G401 (cell line): ENCODE measurements at regions not wholly inside any gene's neighbourhood (a gene's known extent, or its start where the extent isn't known, plus 50 kb on each side); places are given as distances from the start of the nearest gene placed in this dataset.
"Not testable (repeated sequence)": the region's sequence is repeated elsewhere in the genome, so short reads cannot be mapped to it uniquely, and the experiment has no call there.

Source experiments
- DNase-seq: peaks from one replicate; pipeline ENCODE4 v3.0.0-alpha.2; 2015; ENCODE audit warnings: low spot score
- in situ Hi-C: cut with HindIII; loops from 2 replicates; pipeline ENCODE4 v1.10.0; 2016; ENCODE audit warnings: low sequenced_read_pairs, mixed read lengths

DNA sequence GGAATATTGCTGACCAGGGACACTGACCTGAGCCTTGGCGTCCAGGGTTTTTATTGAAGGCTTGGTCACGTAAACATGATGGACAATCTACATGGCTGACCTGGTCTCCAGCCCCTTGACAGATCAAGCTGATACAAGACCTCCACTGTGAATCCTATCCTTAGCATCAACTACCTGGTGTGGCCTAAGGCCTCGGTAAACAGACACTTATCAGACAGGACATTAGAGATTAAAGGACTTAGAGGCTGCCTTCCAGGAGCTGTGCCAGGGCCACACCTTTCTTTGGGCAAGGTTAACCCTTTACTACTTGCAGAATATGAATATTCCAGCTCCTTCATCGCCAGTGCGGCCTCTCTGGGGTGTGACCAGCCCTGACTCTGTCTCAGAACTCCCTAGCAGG lies 104.9 kb upstream of the FOXA2 start:
- no peak for DNase-seq
- in situ Hi-C loops = no loop called here

DNA sequence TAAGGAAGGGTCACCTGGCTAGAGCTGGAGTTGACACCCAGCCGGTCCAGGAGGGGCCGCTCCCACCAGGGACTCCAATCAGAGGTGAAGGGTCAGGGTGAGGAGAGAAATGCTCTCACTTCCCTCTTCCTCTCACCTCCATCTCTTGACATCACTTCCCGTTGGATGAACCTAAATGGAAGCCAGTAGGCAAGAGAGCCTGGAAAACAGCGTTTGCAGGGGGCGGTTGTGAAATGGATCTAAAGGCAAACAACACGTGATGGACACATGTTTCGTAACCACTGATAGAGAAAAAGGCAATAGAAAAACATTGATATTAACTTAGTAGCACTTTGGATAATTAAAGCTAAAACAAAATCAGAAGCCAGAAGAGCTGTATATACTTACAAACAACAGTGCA lies 105.6 kb upstream of the FOXA2 start:
- no peak for DNase-seq
- in situ Hi-C loops = no loop called here

GRCh38 chr20:22690616-22691179 lies 106.3 kb upstream of the FOXA2 start:
- in situ Hi-C loops = no loop called here
- DNase-seq = no peak

DNA sequence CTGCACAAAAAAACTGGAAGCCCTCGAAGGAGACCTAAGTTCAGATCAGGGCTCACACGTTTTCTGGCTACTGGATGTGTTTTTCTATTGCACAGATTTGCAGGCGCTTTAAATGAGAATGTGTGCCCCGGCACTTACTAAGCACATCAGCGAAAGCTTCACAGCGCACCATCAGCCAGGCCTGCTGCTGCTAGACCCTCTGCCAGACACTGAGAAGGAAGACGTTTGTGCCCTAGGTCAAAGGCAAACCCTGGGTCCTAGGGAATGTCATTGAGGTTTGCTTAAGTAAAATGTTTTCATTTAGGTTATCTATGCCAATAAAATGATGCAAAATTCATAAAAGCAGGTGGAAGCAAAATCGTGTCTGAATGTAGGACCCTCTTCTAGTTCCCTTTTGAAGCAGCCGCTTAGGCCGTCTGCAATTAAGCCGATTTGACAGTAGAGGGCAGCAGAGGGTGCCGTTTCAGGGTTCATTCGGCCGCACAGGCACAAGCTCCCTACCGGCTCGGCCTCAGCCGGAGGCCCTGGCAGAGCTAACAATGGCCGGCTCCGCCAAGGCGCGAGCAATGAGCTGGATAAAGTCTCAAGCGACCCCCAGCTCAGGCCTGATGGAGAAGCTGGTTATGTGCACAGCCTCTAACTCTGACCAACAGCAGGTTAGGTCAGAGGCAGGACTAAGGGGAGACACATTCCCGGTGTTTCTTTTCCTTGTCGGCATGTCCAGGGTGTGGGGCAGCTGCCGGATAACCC lies 107.2 kb upstream of the FOXA2 start:
- peak; percentile 86 for DNase-seq
- in situ Hi-C loops = no loop called here

DNA sequence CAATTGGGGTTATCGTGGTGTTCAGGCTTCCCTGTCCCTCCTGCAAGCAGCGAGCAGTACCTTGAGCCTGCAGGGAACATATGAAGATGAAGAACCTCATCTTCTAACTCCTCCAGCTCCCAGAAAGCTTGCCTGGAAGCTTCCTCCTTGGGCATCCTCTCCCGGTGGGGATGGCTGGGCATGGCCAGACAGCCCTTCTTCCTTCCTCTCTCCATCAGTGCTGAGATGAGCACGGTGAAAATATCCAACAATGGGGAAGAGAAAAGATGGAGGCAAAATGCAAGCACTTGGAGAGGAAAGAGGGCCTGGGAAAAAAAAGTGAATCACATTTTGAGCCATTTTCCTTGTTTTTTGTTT lies 107.7 kb upstream of the FOXA2 start:
- in situ Hi-C loops = no loop called here
- DNase-seq = no peak

DNA sequence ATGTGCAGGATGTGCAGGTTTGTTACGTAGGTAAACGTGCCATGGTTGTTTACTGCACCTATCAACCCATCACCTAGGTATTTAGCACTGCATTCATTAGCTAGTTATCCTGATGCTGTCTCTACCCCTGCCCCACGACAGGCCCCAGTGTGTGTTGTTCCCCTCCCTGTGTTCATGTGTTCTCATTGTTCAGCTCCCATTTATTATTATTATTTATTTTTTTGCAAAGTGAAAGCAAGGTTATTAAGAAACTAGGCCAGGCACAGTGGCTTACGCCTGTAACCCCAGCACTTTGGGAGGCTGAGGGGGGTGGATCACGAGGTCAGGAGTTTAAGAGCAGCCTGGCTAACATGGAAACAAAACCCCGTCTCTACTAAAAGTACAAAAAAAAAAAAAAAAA lies 108.2 kb upstream of the FOXA2 start:
- DNase-seq, in situ Hi-C loops: not testable (repeated sequence)

DNA sequence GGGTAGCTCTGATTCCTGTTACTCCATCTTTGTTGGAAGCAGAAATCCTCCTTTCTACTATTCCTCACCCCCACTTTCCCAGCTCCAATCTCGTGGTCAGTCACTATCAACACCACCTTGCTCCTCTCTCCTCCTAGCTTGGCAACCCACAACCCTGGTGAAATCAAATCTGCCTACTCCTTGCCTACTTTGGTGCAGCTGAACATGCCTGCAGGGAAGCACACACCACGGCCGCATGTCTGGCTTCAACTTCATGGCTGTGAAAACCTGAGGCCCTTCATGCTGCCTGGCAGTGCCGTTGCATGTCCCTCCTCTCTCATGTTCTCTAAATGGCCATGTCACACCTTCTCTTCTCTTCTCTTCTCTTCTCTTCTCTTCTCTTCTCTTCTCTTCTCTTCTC lies 112.4 kb upstream of the FOXA2 start:
- DNase-seq = no peak
- in situ Hi-C loops = no loop called here

DNA sequence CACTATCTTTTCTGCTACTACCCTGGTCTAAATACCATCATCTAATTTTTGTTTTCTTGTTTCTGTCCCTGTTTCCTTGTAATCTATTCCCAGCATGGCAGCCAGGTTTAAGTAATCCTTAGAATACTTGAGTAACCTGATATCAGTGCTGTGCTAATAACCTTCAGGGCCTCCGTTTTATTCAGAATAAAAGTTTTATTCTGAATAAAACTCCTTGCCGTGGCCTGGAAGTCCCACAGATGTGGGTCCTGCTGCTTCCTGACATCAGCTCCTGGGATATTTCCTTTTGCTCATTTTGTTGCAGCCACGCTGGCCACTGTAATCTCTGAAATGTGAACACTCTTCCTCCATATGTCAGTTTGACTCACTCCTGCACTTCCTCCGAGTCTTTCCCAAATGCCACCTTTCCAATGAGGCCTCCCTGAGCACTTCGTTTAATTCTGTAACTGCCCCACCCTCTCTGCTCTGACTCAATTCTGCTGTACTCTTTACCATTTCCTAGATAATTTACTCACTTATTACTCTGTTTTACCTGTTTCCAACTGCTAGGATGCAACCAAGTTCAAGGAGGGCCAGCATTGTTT lies 114.0 kb upstream of the FOXA2 start:
- in situ Hi-C loops = no loop called here

DNA sequence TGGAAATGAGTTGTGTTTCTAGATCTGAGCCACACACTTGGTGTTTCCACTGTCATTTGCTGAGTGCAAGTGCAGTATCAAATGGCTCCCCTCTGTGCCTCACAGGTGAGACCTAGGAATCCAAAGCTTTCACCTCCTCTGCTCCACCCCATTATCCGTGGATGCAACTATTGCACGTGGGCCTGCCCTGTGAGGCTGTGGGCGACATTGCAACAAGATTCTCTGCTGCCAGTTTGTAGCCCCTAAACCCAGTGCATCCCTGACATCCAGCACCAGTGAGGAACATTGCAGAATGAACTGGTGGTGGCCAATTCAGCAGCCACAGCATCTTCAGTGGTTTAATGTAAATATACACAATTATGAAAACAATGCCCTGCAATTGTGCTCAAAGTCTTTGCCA lies 115.0 kb upstream of the FOXA2 start:
- DNase-seq = no peak
- in situ Hi-C loops = no loop called here

More for the DNA sequence above, 114.0 kb upstream of the FOXA2 start:
- DNase-seq = no peak

DNA sequence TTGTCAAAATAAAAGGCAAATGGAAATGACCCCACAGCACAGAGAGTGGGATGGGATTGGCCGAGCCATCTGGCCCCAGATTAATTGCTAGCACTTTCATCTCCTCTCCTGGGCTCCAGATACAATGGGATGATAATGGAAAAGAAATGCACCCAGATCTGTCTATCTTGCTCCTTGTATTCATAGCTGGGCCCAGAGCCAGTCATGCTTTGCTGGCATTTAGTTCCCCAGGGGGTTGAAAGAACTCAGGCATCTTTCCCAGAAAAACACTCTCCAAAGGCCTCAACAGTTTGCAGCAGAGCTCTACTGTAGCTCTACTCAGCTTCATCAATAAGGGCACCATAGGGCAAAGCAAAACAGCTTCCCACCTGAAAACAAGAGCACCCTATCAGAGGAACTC lies 116.0 kb upstream of the FOXA2 start:
- in situ Hi-C loops = no loop called here
- peak; percentile 46 for DNase-seq

GRCh38 chr20:22701679-22702308 lies 117.4 kb upstream of the FOXA2 start:
- DNase-seq = no peak
- in situ Hi-C loops = no loop called here

DNA sequence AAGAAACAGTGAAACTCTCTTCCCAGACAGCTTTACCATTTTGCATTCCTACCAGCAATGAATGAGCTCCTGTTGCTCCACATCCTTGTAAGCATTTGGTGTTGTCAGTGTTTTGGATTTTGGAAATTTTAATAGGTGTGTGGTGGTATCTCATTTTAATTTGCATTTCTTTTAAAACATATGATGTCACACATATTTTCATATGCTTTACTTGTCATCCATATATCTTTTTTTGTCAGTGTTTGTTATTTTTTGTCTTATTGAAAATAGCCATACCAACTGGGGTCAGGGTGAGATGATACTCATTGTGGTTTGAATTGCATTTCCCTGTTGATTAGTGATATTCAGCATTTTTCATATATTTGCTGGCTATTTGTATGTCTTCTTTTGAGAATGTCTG lies 119.5 kb upstream of the FOXA2 start:
- no peak for DNase-seq
- in situ Hi-C loops = no loop called here

DNA sequence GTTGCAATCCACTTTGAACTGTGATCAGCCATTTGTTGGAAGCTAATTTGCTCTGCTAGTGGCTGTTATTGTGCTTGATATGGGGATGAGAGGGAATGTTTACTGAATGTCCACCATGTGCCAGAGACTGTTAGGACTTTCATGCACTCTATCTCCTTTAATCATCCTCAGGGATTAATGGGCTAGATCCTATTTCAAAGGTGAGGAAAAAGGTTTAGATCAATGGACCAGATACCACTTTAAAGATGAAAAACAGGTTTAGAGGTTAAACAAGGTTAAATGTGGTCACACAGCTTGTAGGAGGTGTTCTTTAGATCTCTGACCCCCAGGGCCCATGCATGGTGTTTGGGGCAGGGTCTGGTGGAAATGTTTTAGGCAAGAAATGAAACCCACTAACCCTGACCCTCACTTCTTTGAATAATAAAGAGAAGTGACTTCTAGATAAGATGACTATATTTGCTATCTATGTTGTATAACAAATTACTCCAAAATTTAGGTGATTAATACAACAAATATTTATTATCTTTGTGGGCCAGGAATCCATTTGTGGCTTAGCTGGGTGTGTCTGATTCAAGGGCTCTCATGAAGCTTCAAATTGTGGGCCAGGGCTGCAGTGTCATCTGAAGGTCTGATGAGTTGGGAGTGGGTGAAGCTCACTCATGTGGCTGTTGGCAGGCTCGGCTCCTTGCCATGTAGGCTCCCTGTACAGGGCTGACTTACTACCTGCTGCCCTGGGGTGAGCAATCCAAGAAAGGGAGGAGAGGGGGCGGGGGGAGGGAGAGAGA lies 127.8 kb upstream of the FOXA2 start:
- in situ Hi-C loops = no loop called here
- DNase-seq = no peak

DNA sequence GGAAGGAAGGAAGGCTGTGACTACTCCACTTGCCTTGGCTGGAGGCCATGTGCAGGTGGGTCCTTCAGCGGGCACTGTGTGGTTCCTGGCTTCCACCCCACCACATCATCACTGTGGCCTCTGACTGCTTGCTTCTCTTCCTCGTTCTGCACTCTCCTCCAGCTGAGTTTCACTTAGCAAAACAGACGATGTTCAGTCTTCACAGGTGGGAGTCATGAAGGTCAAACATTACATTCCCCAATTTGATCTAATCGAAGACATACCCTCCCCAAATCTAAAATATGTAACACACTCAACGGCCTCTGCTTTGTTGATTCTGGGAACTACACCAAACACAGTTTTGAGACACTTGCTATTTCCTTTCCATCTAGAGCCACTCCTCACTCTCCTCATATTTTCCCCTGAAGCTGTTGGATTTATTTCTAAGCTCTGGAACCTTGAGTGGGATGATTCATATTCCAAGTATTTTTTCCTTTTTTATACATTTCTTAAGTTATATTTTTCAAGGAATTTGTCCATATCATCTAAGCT lies 132.5 kb upstream of the FOXA2 start:
- in situ Hi-C loops = no loop called here
- DNase-seq = no peak

DNA sequence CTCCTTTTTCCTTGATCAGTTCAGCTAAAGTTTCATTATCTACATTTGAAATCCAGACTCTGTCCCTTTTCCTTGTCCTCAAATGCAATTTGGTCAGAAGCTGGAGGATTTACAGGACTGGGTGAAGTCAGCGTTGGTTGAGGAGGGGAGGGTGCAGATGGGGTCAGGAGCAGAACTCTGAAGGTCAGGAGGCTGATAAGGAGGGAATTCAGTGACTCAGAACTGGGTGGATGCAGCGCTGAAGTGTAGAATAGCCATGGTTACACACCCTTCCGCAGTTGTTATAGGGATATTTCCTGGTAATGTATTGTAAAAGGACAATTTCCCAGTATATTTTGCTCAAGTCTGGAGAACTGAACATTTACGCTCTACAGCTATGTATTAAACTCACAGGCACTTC lies 133.1 kb upstream of the FOXA2 start:
- in situ Hi-C loops = no loop called here
- no peak for DNase-seq

GRCh38 chr20:22719167-22719591 lies 134.8 kb upstream of the FOXA2 start:
- in situ Hi-C loops = no loop called here
- no peak for DNase-seq

- in situ Hi-C loops = no loop called here
- no peak for DNase-seq
These were observed 135.8 kb upstream of the FOXA2 start for GRCh38 chr20:22720206-22720605.

GRCh38 chr20:22722811-22723210 lies 138.4 kb upstream of the FOXA2 start:
- no peak for DNase-seq
- in situ Hi-C loops = no loop called here

- no peak for DNase-seq
- in situ Hi-C loops = no loop called here
These were observed 139.3 kb upstream of the FOXA2 start for GRCh38 chr20:22723659-22724058.
